Right forelimb (tissue), 1 donor: ENCODE measurements at regions not wholly inside any gene's neighbourhood (a gene's known extent, or its start where the extent isn't known, plus 50 kb on each side); places are given as distances from the start of the nearest gene placed in this dataset.
"Not testable (repeated sequence)": the region's sequence is repeated elsewhere in the genome, so short reads cannot be mapped to it uniquely, and the experiment has no call there.

Experiments used
- DNase-seq: peaks from one replicate; pipeline ENCODE4 v3.0.0-alpha.2; 2018

GRCh38 chr14:28152453-28153044 is 614.0 kb upstream of the FOXG1 start:
- DNase-seq, result no peak

DNA sequence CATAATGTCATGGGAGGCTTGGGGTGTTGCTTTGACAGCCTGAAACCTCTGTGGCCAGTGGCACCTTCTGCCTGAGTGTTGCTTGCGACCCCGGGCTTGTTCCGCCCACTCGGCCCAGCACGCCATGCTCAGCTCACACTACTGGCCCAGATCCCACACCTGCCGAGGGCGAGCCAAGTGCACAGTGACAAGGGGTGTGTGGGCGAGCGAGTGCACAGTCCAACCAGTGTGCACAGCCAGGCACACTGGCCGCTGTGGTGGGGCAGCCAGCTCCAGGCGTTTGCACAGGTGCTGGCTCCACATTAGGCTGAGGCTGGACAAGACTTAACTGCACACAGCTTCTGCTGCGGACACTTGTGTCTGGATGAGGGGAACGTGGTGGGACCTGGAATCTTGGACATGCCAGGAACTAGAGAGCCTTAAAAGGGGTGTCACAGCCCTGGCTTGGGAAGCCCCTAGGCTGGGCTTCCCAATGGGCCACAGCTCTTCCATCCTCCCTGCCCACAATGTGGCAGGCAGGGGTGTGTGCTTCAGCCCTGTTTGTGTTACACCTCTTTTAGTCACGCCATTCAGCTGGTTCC is 609.2 kb upstream of the FOXG1 start:
- DNase-seq, result no peak

GRCh38 chr14:28157887-28158791 is 608.4 kb upstream of the FOXG1 start:
- DNase-seq, result no peak

GRCh38 chr14:28161040-28161439 is 605.5 kb upstream of the FOXG1 start:
- DNase-seq, result no peak

DNA sequence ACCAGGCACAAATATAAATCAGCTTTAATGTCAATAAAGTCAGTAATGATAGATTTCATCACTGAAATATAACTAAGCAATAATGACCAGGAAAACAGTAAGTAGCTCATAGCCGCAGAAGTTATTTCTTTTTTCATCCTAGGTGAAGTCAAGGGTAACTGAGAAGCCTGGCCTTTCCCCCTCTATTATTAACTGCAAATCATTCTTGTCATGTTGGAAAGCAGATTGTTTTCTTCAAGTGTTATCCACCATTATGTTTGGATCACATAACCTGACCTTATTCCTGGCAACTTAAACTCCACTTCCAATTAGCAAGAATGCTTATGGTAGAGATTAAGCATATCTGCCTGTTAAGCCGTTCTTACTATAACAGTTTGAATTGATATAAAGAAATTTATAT is 603.4 kb upstream of the FOXG1 start:
- DNase-seq, result no peak

- DNase-seq, result no peak
Measured at GRCh38 chr14:28163897-28164296, 602.7 kb upstream of the FOXG1 start.

DNA sequence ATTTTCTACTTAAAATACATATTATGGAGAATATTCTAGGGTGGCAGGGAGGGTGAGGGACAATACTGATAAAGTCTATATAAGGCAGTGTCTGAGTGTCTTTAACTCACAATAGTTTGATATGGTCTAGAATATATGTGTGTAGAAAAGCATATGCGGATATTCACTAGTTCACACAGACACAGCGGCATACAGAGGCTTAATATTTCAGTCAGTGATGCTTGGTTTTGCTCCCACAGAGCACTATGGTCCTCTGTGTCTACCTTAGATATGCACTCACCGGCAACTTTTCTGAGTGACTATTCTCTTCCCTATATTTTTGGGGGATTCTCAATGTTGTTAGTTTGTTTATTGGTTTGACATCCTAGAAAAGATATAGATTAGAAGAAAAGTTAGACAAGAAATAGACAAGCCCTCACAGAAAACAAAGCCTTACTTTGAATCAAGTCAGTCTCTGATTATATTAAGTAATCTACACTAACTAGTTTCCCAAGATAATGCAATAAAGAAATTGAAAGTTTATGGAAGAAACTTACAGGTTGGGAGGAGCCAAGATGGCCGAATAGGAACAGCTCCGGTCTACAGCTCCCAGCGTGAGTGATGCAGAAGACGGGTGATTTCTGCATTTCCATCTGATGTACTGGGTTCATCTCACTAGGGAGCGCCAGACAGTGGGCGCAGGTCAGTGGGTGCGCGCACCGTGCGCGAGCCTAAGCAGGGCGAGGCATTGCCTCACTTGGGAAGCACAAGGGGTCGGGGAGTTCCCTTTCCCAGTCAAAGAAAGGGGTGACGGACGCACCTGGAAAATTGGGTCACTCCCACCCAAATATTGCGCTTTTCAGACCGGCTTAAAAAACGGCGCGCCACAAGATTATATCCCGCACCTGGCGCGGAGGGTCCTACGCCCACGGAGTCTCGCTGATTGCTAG is 578.4 kb upstream of the FOXG1 start:
- DNase-seq, result not testable (repeated sequence)

GRCh38 chr14:28196878-28197277 is 569.7 kb upstream of the FOXG1 start:
- no peak for DNase-seq

GRCh38 chr14:28220391-28220790 is 546.2 kb upstream of the FOXG1 start:
- no peak for DNase-seq

GRCh38 chr14:28240909-28241308 is 525.7 kb upstream of the FOXG1 start:
- DNase-seq, result no peak

GRCh38 chr14:28242895-28243294 is 523.7 kb upstream of the FOXG1 start:
- DNase-seq, result no peak

- DNase-seq, result no peak
Measured at GRCh38 chr14:28243600-28243999, 523.0 kb upstream of the FOXG1 start.

- DNase-seq, result no peak
Measured at GRCh38 chr14:28245216-28245615, 521.4 kb upstream of the FOXG1 start.

GRCh38 chr14:28247491-28247890 is 519.1 kb upstream of the FOXG1 start:
- DNase-seq, result no peak

GRCh38 chr14:28252124-28252523 is 514.5 kb upstream of the FOXG1 start:
- DNase-seq, result not testable (repeated sequence)

- no peak for DNase-seq
Measured at GRCh38 chr14:28254768-28255167, 511.8 kb upstream of the FOXG1 start.

- DNase-seq, result no peak
Measured at GRCh38 chr14:28264306-28264705, 502.3 kb upstream of the FOXG1 start.

- DNase-seq, result no peak
Measured at GRCh38 chr14:28272270-28272669, 494.3 kb upstream of the FOXG1 start.

DNA sequence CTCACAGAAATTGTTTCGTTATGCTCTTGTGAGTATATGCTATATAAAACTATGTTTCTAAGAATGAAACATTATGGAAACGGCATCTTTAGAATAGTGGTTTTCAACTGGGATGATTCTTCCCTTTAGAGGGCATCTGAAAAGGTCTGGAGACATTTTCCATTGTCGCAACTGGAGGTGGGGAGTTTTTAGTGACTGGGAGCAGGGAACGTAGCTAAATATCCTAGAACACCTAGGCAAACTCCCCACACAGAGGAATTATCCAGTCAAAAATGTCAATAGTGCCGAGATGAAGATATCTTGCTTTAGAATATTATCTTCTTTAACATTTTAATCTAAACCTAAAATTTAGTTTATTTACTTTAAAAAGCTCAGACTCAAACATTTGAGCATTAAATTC is 486.1 kb upstream of the FOXG1 start:
- no peak for DNase-seq

DNA sequence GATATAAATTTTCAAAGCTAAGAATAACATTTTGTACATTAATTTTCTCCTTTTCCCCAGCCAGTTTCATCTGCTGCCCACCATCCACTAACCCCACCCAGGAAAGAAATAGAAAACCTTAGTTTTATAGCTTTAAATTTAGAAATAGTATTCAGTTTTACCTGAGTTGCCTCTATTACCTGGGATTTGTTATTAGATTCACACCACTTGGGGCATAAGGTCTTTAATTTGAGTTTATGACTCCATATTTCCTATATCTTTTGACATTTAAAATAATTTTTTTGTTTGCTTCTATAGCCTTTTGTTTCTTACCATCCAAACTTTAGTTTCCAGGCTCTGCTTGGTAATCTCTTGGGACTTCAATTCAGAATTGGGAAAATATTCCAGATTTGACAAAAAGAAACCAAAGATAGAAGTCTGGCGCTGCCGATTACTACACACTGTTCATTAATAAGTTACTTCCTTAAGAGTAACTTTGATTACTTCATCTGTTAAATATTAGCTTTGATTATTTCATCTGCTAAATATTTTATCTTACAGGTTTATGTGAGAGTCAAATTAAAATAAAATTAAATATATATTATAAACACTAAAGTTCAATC is 485.5 kb upstream of the FOXG1 start:
- DNase-seq, result no peak

DNA sequence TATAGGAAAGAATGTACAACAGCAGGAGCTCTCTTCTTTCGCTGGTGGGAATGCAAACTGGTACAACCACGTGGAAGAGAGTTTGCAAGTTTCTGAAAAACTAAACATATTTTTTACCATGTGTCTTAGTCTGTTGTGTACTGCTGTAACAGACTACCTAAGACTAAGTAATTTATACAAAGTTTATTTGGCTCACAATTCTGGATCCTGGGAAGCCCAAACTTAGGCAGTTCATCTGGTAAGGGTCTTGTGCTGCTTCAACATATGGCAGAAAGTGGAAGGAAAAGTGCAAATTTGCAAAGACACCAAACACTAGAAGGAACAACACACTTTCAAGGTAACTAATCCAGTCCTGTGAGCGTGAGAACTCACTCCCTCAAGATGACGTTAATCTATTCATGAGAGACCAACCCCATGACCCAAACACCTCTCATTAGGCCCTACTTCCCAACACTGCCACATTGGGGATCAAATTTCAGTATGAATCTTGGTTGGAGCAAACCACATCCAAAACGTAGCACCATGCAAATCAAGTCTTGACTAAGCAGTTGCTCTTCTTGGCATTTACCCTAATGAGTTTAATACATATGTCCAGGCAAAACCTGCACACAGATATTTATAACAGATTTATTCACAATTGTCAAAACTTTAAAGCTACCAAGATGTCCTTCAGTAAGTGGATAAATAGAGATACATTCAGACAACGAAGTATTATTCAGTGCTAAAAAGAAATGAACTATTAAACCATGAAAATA is 481.9 kb upstream of the FOXG1 start:
- no peak for DNase-seq
